Stimulated activated effector memory CD8-positive, alpha-beta T cell treated with anti-CD3 and anti-CD28 coated beads, Interleukin-12 subunit alpha, Interleukin-12 subunit beta, amount 100 ng/mL, for 72 hours (primary cell): ENCODE measurements at regions not wholly inside any gene's neighbourhood (a gene's known extent, or its start where the extent isn't known, plus 50 kb on each side); places are given as distances from the start of the nearest gene placed in this dataset.
"Not testable (repeated sequence)": the region's sequence is repeated elsewhere in the genome, so short reads cannot be mapped to it uniquely, and the experiment has no call there.

ENCODE experiments used
- ATAC-seq: fragments of 150-1000 bp; cut with Tn5 transposase; 2 replicates; pipeline ENCODE4 v1.10.0; 2021
- DNase-seq, 2 donors: peaks; one replicate each; pipeline ENCODE4 v3.0.0; 2021 to 2022; ENCODE audit warnings: low spot score in 2 of 2
- H3K27ac Mint-ChIP-seq: one replicate; pipeline ENCODE4 v1.8.0; 2022; ENCODE audit warnings: mild to moderate bottlenecking, mixed read lengths
- H3K36me3 Mint-ChIP-seq: one replicate; pipeline ENCODE4 v1.8.0; 2022; ENCODE audit warnings: mild to moderate bottlenecking, mixed read lengths
- H3K4me1 Mint-ChIP-seq: one replicate; pipeline ENCODE4 v1.8.0; 2022; ENCODE audit warnings: mixed read lengths
- H3K4me3 Mint-ChIP-seq: one replicate; pipeline ENCODE4 v1.8.0; 2022; ENCODE audit warnings: mild to moderate bottlenecking, mixed read lengths
- H3K9me3 Mint-ChIP-seq: one replicate; pipeline ENCODE4 v1.8.0; 2022; ENCODE audit warnings: mixed read lengths

DNA sequence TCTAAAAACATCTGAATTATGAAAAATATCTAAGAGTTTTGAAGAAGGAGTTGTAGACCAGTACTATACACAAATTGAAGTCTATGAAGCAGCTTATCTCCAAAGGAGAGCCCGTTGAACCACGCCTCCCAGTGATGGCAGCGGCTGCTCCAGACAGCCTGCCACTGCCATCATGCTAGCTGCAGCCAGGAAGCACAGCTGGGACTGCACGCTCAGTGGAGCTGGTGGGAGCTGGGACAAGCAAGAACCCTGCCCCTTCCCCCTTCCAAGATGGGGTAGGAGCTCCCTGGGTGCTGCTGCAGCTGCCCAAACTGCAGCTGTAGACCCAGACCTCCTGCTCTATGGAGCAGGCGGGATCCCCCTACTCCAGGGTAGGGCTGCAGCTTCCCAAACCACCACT, 124.7 kb upstream of the SPATS2L start:
- DNase-seq (no peak), ATAC-seq (no peak)
- no peak overlapping the region for H3K27ac Mint-ChIP-seq
- no peak overlapping the region for H3K4me3 Mint-ChIP-seq
- H3K36me3 Mint-ChIP-seq: no peaks in the 10 kb centered on the region
- H3K9me3 Mint-ChIP-seq: no peaks in the 10 kb centered on the region
- H3K4me1 Mint-ChIP-seq: no peaks in the 10 kb centered on the region

DNA sequence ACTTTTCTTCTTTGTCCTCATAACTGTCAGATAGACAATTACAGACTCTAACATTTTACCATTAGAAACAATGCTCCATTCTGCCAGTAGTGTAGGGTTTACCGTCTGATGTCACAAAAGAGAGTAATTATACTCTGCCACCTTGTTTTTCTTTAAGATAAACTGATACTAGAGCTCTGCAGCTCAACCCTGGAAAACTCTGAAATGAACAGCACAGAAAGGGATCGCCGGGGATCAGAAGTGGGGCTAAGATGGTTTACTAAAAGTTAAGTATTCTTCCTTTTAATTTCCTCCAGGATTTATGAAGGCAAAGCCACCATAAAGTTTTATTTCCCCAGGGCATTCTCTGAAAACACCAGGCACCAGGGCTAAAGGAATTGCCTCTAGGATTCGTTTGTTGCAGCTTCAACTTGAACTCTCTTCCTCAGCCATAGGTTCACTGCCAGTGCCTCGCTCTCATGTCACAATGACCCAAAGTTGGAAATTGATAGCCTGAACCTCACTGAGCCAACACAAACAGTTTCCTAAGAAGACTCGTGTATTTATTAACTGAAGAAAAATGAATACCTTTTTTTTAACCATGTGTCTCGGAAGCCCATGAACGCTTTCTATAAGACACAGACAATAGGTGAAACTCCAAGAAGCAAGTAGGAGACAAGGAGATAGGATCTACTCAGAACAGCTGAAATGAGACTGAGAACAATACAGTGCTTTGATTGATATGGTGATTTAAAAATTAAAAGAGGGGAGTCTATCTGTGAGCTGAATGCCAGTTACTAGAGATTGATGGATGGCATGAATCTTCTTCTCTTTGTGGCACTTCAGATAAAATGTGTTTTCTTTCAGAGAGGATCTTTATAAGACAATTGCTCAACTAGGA, 121.5 kb upstream of the SPATS2L start:
- Mint-ChIP-seq H3K36me3 (no peaks in the 10 kb centered on the region), H3K9me3 (no peaks in the 10 kb centered on the region), H3K4me1 (no peaks in the 10 kb centered on the region), H3K4me3 (no peak overlapping the region), H3K27ac (no peak overlapping the region)
- DNase-seq (no peak), ATAC-seq (no peak)

DNA sequence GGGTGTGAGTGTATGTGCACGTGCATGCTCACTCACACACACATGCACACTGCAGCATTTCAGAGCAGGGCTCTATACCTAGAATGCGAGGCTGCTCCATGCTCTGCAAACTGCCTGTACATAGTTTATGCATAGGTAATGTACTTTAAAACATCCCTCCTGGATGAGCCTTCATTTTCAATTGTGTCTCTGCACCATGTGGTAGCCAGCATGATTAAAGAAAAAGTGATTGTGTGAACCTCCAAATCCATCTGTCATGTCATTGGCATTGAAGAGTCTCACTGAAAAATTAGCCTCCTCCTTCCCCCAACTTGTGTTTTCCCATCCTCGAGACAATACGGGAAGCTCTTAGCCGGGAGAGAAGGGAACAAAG, 120.9 kb upstream of the SPATS2L start:
- no peak overlapping the region for H3K4me3 Mint-ChIP-seq
- ATAC-seq: no peak
- no peak for DNase-seq
- H3K27ac Mint-ChIP-seq: no peak overlapping the region
- H3K36me3 Mint-ChIP-seq: no peaks in the 10 kb centered on the region
- no peaks in the 10 kb centered on the region for H3K4me1 Mint-ChIP-seq
- no peaks in the 10 kb centered on the region for H3K9me3 Mint-ChIP-seq

DNA sequence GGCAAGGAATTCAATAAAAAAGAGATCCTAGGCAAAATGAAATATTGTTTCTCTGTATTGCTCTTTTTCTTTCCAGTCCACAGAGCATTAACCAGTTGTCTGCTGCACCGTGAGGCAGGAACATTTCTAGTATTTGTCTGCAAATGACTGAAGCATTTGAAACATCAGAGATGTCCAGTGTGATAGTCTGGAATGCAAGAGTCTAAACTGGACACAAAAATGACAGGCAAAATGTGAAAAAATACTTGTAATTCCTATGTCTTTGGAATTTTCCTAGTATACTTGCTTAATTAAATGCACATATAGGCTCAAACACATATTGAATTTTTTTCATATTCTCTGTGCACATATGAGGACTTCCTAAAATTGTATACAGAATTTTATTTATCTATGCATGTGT, 120.5 kb upstream of the SPATS2L start:
- no peaks in the 10 kb centered on the region for H3K9me3 Mint-ChIP-seq
- H3K36me3 Mint-ChIP-seq: no peaks in the 10 kb centered on the region
- no peak for DNase-seq
- H3K4me3 Mint-ChIP-seq: no peak overlapping the region
- no peak for ATAC-seq
- no peaks in the 10 kb centered on the region for H3K4me1 Mint-ChIP-seq
- no peak overlapping the region for H3K27ac Mint-ChIP-seq

DNA sequence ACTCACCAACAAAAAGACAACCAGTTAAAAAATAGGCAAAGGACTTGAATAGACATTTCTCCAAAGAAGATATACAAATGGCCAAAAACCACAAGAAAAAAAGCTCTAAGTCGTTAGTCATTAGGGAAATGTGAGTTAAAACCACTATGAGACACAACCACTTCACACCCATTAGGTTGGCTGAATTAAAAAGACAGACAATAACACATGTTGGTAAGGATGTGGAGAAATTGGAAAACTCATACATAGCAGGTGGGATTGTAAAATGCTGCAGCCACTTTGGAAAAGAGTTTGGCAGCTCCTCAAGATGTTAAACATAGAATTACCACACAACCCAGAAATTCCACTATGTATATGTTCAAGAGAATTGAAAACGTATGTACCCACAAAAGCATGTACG, 117.6 kb upstream of the SPATS2L start:
- Mint-ChIP-seq H3K4me3 (no peak overlapping the region), H3K27ac (no peak overlapping the region), H3K4me1 (peaks cover 7% of the 10 kb centered on the region), H3K36me3 (no peaks in the 10 kb centered on the region), H3K9me3 (no peaks in the 10 kb centered on the region)
- ATAC-seq (no peak), DNase-seq (no peak)

DNA sequence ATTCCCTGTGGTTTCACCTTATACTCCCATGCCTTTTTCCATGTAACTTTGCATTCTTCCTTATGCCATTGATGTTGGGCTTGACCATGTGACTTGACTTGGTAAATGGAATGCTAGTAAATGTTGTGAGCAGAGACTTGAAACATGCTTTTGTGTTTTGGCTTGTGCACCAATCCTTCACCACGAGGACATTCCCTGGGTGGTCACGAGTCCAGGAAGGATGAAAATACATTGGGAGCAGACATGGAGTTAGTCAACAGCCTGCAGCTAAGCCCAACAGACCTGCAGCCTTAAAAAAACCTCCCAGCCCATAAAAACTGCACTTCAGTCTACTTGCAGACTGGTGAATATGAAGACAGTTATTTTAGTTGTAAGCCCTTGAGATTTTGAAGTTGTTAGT, 116.5 kb upstream of the SPATS2L start:
- no peaks in the 10 kb centered on the region for H3K9me3 Mint-ChIP-seq
- ATAC-seq (no peak), DNase-seq (no peak)
- peaks cover 7% of the 10 kb centered on the region for H3K4me1 Mint-ChIP-seq
- no peaks in the 10 kb centered on the region for H3K36me3 Mint-ChIP-seq
- H3K4me3 Mint-ChIP-seq: no peak overlapping the region
- H3K27ac Mint-ChIP-seq: no peak overlapping the region

DNA sequence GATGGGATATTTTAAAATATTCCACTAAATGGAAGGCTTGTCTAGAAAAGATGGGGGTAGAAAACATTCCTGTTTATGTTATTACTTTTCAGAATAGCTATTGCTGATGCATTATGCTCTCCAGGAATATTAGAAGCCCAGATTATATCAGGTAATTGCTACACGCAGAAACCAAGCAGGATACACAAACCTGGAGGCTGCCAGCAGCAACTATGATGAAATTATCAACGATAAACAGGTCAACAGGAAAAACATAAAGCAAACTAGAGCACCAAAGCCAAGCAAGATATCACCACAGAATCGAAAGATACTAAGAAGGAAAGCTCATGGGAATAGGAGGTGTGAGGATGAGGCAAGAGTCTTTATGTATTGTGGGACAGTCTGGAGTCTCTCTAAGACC, 113.2 kb upstream of the SPATS2L start:
- Mint-ChIP-seq H3K9me3 (no peaks in the 10 kb centered on the region), H3K27ac (no peak overlapping the region), H3K4me3 (no peak overlapping the region), H3K4me1 (peaks cover 7% of the 10 kb centered on the region), H3K36me3 (no peaks in the 10 kb centered on the region)
- ATAC-seq: no peak
- no peak for DNase-seq

DNA sequence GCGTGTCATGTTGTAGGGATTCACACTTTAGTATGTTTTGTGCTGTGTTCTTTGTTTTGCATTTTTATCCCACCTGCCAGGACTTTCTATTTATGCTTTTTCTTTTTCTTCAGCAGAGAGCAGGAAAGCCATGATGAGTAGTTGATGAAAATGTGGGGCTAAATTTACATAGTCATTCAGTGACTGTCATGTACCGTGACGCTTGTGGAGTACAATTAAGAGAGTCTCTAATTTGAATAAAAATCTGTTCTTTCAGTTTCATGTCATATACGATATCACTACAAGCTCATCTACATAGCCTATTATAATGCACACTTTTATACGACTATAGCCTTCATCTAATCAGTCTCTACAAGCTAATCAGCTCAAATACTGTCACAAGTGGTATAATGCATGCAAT, 112.7 kb upstream of the SPATS2L start:
- Mint-ChIP-seq H3K4me3 (no peak overlapping the region), H3K27ac (no peak overlapping the region), H3K4me1 (peaks cover 7% of the 10 kb centered on the region), H3K36me3 (no peaks in the 10 kb centered on the region), H3K9me3 (no peaks in the 10 kb centered on the region)
- DNase-seq: no peak
- peak; percentile 70 for ATAC-seq

DNA sequence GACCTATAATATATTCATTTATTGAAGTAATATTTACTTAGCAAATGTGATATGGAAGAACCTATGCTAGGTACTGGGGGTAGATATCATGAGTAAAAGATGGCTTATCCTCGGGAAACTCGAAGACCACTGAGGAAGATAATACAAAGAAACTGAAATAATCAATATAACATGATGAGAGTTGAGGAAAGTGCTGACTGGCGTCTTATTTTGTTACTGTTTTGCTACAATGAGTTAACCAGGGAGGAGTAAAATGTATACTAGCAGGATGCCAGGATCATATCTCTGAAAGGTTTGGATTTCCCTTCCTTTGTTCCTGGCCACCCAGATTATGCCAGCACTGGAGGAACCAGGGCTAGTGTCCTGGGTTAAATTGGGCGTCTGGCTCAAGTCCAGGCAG, 111.7 kb upstream of the SPATS2L start:
- Mint-ChIP-seq H3K4me1 (peaks cover 7% of the 10 kb centered on the region), H3K4me3 (no peak overlapping the region), H3K27ac (no peak overlapping the region), H3K9me3 (no peaks in the 10 kb centered on the region), H3K36me3 (no peaks in the 10 kb centered on the region)
- DNase-seq (no peak), ATAC-seq (no peak)

DNA sequence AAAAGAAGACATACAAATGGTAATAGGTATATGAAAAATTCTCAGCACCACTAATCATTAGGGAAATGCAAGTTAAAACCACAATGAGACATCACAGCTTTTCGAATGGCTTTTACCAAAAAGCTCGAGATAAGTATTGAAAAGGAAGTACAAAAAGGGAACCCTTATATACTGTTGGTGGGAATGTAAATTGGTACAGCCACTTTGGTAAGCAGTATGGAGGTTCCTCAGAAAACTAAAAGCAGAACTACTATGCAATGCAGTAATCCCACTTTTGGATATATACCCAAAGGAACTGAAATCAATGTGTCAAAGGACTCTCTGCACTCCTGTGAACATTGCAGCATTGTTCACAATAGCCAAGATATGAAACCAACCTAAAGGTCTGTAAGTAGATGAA, 107.5 kb upstream of the SPATS2L start:
- Mint-ChIP-seq H3K27ac (no peak overlapping the region), H3K36me3 (no peaks in the 10 kb centered on the region), H3K4me3 (no peak overlapping the region), H3K9me3 (no peaks in the 10 kb centered on the region), H3K4me1 (no peaks in the 10 kb centered on the region)
- ATAC-seq (no peak), DNase-seq (no peak)

DNA sequence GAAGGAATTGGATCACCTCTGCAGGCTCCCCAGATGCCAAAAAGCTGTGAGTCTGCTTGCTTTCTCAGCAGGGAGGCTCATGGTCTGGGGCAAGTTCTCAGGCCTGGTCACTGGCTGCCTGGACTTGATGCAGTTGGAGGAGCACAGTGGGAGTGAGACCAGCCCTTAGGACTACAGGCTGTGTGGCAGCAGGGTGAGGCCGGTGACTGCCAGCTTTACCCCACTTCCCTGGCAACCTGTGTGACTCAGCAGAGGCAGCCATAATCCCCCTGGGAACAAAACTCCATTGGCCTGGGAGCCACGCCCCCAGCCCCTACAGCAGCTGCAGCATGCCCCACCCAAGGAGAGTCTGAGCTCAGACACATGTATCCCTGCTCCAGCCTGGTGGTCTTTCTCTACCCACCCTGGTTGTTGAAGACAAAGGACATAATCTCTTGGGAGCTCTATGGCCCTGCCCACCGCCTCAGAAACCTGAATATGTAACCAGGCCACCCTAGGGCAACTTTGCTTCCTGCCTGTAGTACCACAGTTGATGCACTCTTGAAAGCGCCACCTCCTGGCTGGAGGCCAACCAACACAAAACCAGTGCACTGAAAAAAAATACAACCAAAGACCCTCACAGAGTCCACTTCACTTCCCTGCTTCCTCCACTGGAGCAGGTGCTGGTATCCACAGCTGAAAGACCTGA, 106.8 kb upstream of the SPATS2L start:
- Mint-ChIP-seq H3K27ac (no peak overlapping the region), H3K4me1 (no peaks in the 10 kb centered on the region), H3K36me3 (no peaks in the 10 kb centered on the region), H3K4me3 (no peak overlapping the region), H3K9me3 (no peaks in the 10 kb centered on the region)
- ATAC-seq (no peak), DNase-seq (no peak)

DNA sequence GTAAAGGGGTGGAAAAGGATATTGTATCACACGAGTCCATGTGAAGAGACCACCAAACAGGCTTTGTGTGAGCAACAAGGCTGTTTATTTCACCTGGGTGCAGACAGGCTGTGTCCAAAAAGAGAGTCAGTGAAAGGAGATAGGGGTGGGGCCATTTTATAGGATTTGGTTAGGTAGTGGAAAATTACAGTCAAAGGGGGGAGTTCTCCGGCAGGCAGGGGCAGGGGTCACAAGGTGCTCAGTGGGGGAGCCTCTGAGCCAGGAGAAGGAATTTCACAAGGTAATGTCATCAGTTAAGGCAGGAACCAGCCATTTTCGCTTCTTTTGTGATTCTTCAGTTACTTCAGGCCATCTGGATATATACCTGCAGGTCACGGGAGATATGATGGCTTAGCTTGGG, 104.7 kb upstream of the SPATS2L start:
- H3K27ac Mint-ChIP-seq: not testable (repeated sequence)

DNA sequence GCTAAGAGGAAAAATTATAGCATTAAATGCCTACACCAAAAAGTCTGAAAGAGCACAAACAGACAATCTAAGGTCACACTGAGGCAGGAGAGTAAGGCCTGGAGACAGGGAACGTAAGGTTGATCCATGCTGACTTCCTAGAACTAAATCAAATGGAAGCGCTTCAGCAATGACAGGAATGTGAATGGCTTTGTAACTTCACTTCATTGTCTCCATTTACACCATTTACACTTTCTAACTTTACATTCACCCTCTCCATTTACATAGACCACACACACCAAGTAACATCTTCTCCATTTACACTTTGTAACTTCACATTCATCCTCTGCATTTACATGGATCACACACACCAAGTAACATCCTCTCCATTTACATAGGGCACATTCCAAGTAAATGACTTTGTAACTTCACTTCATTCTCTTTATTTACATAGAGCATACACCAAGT, 103.1 kb upstream of the SPATS2L start:
- H3K27ac Mint-ChIP-seq: no peak overlapping the region
- ATAC-seq (no peak), DNase-seq (no peak)
- no peaks in the 10 kb centered on the region for H3K36me3 Mint-ChIP-seq
- no peak overlapping the region for H3K4me3 Mint-ChIP-seq
- no peaks in the 10 kb centered on the region for H3K4me1 Mint-ChIP-seq
- no peaks in the 10 kb centered on the region for H3K9me3 Mint-ChIP-seq

More for the DNA sequence above, 104.7 kb upstream of the SPATS2L start:
- not testable (repeated sequence) for H3K4me1 Mint-ChIP-seq, ATAC-seq, H3K9me3 Mint-ChIP-seq, H3K36me3 Mint-ChIP-seq, DNase-seq, H3K4me3 Mint-ChIP-seq

DNA sequence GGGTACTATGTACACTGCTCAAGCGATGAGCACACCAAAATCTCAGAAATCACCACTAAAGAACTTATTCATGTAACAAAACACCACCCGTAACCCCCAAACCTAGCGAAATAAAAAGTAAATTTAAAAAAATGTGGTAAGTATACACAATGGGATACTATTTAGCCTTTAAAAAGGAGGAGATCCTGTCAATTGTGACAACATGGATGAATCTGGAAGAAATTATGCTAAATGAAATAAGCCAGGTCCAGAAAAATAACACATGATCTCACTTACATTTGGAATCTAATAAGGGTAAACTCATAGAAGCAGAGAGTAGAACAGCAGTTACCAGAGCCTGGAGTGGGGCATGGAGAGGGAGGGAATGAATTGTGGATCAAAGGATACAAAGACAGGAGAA, 98.5 kb upstream of the SPATS2L start:
- no peak overlapping the region for H3K27ac Mint-ChIP-seq
- H3K4me3 Mint-ChIP-seq: no peak overlapping the region
- no peak for DNase-seq
- H3K36me3 Mint-ChIP-seq: no peaks in the 10 kb centered on the region
- no peaks in the 10 kb centered on the region for H3K9me3 Mint-ChIP-seq
- H3K4me1 Mint-ChIP-seq: no peaks in the 10 kb centered on the region
- ATAC-seq: no peak

DNA sequence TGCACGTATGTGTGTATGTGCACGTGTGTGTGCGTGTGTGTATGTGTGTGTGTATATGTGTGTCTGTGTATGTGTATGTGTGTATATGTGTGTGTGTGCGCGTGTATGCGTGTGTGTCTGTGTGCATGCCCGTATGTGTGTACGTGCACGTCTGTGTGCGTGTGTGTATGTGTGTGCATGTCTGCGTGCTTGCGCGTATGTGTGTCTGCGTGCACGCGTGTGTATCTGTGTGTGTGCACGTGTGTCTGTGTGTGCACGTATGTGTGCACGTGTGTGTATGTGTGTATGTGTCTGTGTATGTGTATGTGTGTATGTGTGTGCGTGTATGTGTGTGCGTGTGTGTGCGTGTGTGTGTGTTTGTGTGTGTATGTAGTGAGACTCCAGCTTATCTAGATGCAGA, 97.5 kb upstream of the SPATS2L start:
- ATAC-seq (no peak), DNase-seq (no peak)
- Mint-ChIP-seq H3K27ac (no peak overlapping the region), H3K4me3 (no peak overlapping the region), H3K4me1 (no peaks in the 10 kb centered on the region), H3K36me3 (no peaks in the 10 kb centered on the region), H3K9me3 (no peaks in the 10 kb centered on the region)

DNA sequence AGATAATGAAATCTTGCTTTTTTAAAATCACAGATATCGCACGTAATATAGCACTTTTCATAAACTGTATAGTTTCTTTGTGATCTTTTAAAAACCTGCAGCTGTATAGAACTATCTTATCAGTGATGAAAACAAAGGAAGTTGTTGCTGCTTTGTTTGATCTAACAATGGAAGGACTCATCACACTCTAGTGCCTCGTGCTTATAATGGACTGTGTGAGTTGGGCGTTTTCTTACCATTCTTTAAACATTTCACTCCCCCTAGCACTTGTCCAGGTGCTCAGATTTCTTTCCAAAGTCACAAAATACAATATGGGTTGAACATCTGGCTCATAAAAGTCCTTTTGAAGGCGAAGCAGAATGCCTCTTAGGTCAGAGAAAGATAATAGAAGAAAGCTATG, 94.8 kb upstream of the SPATS2L start:
- no peak overlapping the region for H3K4me3 Mint-ChIP-seq
- H3K9me3 Mint-ChIP-seq: no peaks in the 10 kb centered on the region
- no peak for ATAC-seq
- DNase-seq: no peak
- no peaks in the 10 kb centered on the region for H3K4me1 Mint-ChIP-seq
- H3K27ac Mint-ChIP-seq: no peak overlapping the region
- no peaks in the 10 kb centered on the region for H3K36me3 Mint-ChIP-seq
